Body of pancreas (tissue), 4 donors: ENCODE measurements at regions not wholly inside any gene's neighbourhood (a gene's known extent, or its start where the extent isn't known, plus 50 kb on each side); places are given as distances from the start of the nearest gene placed in this dataset.

Experiments used
- ATAC-seq: fragments of 150-250 bp; one replicate; pipeline ENCODE4 v1.9.1; 2016
- DNase-seq, 4 donors: peaks; one replicate each; pipeline ENCODE4 v3.0.0-alpha.2; 2019
- H3K27ac ChIP-seq, 4 donors: fragments of 200-600 bp; sonication (generic); 1 replicate in 3 of 4; 2 replicates in 1 of 4; pipeline versions ENCODE4 v1.5.1 to v1.6.1; 2016 to 2019; ENCODE audit warnings: mild to moderate bottlenecking in 1 of 4, mixed read lengths in 1 of 4, moderate library complexity in 1 of 4
- H3K27me3 ChIP-seq, 2 donors: fragments of 200-600 bp; sonication (generic); one replicate each; pipeline ENCODE4 v1.6.0; 2016; ENCODE audit warnings: mild to moderate bottlenecking in 1 of 2
- H3K36me3 ChIP-seq, 2 donors: fragments of 200-600 bp; sonication (generic); replicated peaks in 1 of 2; 2 replicates each; pipeline ENCODE4 v1.5.1; 2016; ENCODE audit warnings: low read depth in 2 of 2; ENCODE audit not compliant: insufficient read depth in 1 of 2
- H3K4me1 ChIP-seq: fragments of 200-600 bp; sonication (generic); one replicate; pipeline ENCODE4 v1.6.0; 2016
- H3K4me3 ChIP-seq, 2 donors: fragments of 200-600 bp; sonication (generic); 1 replicate in 1 of 2; 2 replicates in 1 of 2; pipeline ENCODE4 v1.5.1; 2016 to 2019
- H3K9me3 ChIP-seq, 3 donors: fragments of 200-600 bp; sonication (generic); 1 replicate in 2 of 3; 2 replicates in 1 of 3; pipeline ENCODE4 v1.5.1; 2016
- POLR2A ChIP-seq, 3 donors: fragments of 450-650 bp; IDR thresholded peaks; one replicate each; pipeline ENCODE4 v1.6.1; 2016; ENCODE audit warnings: antibody characterized with exemption in 3 of 3, mild to moderate bottlenecking in 2 of 3
- WGBS, 2 donors: methylation state at CpG; one replicate each; pipeline ENCODE4 v1.1.5; 2017; 5-methylcytosine and 5-hydroxymethylcytosine counted together
- intact Hi-C: fragments of 100-400 bp; cut with DNase I; formaldehyde crosslinking; loops from one replicate; pipeline ENCODE4 v1.15.1; 2023
- TF ChIP-seq, protein P1 (sequence below), 7 experiments: fragments of 450-650 bp in 4 of 7; fragments of 200-600 bp in 3 of 7; sonication (generic) in 3 of 7; IDR thresholded peaks; one replicate each; pipeline ENCODE4 v1.5.1; 2016 to 2019; ENCODE audit warnings: antibody characterized with exemption in 7 of 7

DNA sequence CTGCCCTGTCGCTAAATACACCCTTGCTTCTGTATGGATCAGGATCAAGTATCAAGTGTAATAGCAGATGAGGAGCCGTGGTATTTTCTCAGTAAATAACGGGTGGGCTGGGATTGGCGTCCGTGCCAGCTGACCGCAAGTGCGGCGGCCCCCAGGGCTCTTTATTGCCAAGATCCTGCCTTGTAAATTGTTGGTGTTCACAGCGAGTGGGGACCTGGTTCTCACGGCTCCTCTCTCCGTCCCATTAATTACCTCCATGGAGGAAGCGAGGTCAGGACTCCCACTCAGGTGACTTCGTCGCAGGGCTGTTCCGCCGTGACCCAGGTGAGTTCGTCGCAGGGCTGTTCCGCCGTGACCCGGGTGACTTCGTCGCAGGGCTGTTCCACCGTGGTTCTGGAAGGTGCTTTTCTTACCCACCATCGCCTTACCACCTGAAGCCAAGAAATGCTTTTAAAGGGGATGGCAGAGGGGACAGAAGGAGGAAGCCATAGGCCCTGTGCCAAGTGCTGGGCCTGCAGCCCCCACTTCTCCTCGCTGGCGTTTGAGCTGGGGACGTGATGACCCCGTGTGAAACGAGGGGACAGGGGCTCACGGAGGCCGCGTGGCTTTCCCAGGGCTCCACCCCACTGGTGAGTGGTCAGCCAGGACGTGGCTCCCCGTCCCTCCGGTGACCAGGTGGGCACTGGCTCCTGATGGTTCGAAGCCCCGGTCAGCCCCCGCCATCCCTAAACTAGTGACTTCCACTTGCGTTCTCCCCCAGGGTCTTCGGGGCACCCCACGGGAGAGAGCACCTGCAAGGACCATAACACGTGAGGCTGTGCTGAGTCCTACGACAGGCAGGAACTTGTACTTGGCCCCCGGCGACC, 118.4 kb downstream of the TWIST2 start:
- ATAC-seq, result no peak
- Histone ChIP-seq H3K4me1 (no peaks in the 10 kb centered on the region), H3K27me3 (no peaks in the 10 kb centered on the region), H3K9me3 (no peaks in the 10 kb centered on the region), H3K4me3 (no peak overlapping the region), H3K27ac (no peak overlapping the region), H3K36me3 (no peaks in the 10 kb centered on the region)
- intact Hi-C loops, result no loop called here
- no peak for DNase-seq
- WGBS, 2 donors, result 81 to 84% methylated on average over 31 to 46 of the region's 46 CpGs
- TF ChIP-seq, protein P1, sequence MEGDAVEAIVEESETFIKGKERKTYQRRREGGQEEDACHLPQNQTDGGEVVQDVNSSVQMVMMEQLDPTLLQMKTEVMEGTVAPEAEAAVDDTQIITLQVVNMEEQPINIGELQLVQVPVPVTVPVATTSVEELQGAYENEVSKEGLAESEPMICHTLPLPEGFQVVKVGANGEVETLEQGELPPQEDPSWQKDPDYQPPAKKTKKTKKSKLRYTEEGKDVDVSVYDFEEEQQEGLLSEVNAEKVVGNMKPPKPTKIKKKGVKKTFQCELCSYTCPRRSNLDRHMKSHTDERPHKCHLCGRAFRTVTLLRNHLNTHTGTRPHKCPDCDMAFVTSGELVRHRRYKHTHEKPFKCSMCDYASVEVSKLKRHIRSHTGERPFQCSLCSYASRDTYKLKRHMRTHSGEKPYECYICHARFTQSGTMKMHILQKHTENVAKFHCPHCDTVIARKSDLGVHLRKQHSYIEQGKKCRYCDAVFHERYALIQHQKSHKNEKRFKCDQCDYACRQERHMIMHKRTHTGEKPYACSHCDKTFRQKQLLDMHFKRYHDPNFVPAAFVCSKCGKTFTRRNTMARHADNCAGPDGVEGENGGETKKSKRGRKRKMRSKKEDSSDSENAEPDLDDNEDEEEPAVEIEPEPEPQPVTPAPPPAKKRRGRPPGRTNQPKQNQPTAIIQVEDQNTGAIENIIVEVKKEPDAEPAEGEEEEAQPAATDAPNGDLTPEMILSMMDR (IDR thresholded peaks at IDR 0.05), result no peak
- TF ChIP-seq POLR2A (IDR thresholded peaks at IDR 0.05), result no peak

DNA sequence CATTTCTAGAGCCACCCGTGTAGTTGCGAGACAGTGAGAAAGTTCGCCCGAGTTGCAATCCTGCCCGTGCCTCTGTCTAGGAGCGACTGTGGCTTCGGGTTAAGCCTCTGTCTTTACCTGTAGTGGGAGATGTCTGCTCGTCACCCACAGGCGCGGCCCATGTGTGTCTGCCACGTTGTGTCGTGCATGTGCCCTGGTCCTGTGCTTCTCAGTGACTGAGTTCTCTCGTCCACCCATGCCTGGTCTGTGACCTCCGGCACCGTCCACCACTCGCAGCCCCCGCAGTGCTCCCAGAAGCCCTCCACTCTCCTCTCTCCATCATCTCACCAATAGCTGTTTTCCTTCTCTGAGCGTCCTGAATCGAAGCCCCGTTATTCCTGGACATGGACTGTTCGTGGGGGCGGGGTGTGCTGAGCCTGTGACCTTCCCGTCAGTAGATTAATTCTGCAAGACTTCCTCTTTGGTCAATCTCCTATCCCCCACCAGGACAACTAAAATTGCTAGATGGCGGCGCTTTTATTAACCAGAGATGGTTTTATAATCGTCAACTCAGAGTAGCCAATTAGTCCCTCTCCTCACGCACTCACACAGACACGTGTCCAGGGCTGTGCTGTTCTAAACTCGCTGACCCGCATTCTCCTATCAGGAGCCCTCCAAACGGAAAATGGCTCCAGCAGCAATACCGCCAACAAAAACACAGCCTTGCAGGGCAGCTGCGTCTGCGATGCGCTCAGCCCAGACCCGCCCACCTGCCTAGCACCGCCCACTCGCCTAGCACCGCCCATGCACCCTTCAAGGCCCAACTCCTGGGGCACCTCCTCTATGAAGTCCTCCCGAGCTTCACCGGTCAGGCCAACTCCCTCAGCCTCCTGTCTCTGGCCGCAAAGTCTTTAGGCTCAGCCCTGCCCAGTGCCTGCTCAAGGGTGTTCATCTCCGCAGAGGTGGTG, 119.4 kb downstream of the TWIST2 start:
- DNase-seq, result no peak
- WGBS, 2 donors, result 82 to 85% methylated on average over 39 to 43 of the region's 43 CpGs
- intact Hi-C loops, result no loop called here

DNA sequence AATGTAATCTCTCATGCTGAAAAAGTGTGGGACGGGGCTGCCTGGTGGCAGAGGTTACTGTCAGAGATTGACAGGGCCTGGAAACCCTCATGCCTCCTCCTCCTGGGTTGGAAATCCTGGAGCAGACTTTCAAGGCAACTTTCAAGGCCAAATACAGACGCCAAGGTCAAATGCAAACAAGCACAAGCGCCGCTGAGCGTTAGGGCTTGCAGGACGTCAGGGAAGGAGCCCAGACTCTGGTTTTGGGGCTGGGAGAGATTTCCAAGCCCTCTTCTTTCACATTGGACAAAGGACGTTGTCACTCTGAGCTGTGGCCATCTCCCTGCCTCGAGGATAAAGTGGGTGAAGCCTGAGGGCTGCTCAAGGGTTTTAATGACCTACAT, 120.1 kb downstream of the TWIST2 start:
- H3K9me3 ChIP-seq, result no peaks in the 10 kb centered on the region
- H3K36me3 ChIP-seq, result no peaks in the 10 kb centered on the region
- H3K4me3 ChIP-seq, result no peak overlapping the region
- H3K27me3 ChIP-seq, result no peaks in the 10 kb centered on the region
- no peaks in the 10 kb centered on the region for H3K4me1 ChIP-seq
- no peak overlapping the region for H3K27ac ChIP-seq
- TF ChIP-seq POLR2A (IDR thresholded peaks at IDR 0.05), result no peak
- TF ChIP-seq, protein P1 (IDR thresholded peaks at IDR 0.05), result no peak
- ATAC-seq, result no peak
- WGBS, 2 donors, result 29 to 43% methylated on average over 7 to 8 of the region's 8 CpGs
- no peak for DNase-seq
- intact Hi-C loops, result no loop called here

More for the DNA sequence above, 119.4 kb downstream of the TWIST2 start:
- Histone ChIP-seq H3K36me3 (no peaks in the 10 kb centered on the region), H3K27me3 (no peaks in the 10 kb centered on the region), H3K4me3 (no peak overlapping the region), H3K9me3 (no peaks in the 10 kb centered on the region), H3K27ac (no peak overlapping the region), H3K4me1 (no peaks in the 10 kb centered on the region)
- no peak for ATAC-seq
- no peak for TF ChIP-seq POLR2A (IDR thresholded peaks at IDR 0.05)
- TF ChIP-seq, protein P1 (IDR thresholded peaks at IDR 0.05), result no peak

DNA sequence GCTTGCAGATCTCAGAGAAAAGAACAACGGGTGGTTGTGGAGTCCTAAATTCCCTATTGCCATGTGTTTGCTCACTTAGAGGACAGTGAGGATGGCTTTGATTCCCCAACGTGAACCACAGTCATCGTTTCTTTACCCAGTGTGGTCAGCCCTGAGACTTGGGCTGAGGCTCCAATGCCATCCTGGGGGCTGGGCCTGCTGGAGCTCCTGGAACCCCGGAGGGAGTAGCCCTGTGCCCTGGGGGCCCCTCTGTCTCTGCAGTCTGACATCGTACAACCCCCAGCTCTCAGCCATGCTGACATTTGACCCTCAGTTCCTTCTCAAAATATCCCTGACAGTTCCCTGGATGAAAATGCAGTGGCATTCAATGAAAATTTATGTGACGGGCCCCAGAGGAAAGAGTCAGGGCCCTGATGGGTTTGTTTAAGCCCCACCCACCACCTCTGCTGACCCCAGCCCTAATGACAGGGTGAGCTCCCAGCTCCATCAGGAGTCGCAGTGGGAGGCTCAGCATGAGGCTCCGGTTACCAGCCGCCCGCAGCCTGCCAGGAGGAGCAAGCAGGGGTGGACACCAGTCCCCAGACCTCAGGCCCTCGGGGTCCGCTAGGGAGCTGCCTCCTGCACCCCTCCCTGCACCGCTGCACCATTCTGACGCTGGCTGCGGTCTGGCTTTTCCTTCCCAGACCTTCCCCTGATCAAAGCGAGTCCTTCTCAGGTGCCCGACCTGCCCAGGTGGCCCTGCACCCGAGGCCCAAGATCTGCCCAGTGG, 120.9 kb downstream of the TWIST2 start:
- Histone ChIP-seq H3K27ac (no peak overlapping the region), H3K36me3 (no peaks in the 10 kb centered on the region), H3K4me1 (no peaks in the 10 kb centered on the region), H3K4me3 (no peak overlapping the region), H3K9me3 (no peaks in the 10 kb centered on the region), H3K27me3 (no peaks in the 10 kb centered on the region)
- intact Hi-C loops, result no loop called here
- 61 to 71% methylated on average over 13 to 18 of the region's 18 CpGs for WGBS, 2 donors
- no peak for DNase-seq
- TF ChIP-seq, protein P1 (IDR thresholded peaks at IDR 0.05), result no peak
- TF ChIP-seq POLR2A (IDR thresholded peaks at IDR 0.05), result no peak
- no peak for ATAC-seq
